A549 (cell line): ENCODE measurements at regions not wholly inside any gene's neighbourhood (a gene's known extent, or its start where the extent isn't known, plus 50 kb on each side); places are given as distances from the start of the nearest gene placed in this dataset.

Experiments used
- ATOH8 ChIP-seq: fragments of 250-450 bp; sonication (Bioruptor Pico); IDR thresholded peaks from 2 replicates; pipeline ENCODE4 v1.5.0; 2020; ENCODE audit warnings: low read depth, mild to moderate bottlenecking, moderate library complexity
- CHD4 ChIP-seq: fragments of 200-600 bp; sonication (generic); IDR thresholded peaks from 2 replicates; pipeline ENCODE4 v1.6.1; 2016; ENCODE audit warnings: antibody characterized with exemption, mild to moderate bottlenecking, borderline replicate concordance
- CTCF ChIP-seq: fragments of >200 bp; sonication (Bioruptor Twin); formaldehyde crosslinking; IDR thresholded peaks from 3 replicates; pipeline ENCODE4 v1.5.1; 2016
- EHF ChIP-seq: fragments of 250-450 bp; sonication (Bioruptor Pico); IDR thresholded peaks from 2 replicates; pipeline ENCODE4 v1.5.0; 2020; ENCODE audit warnings: mild to moderate bottlenecking
- EHMT2 ChIP-seq: fragments of 200-600 bp; sonication (generic); IDR thresholded peaks from 2 replicates; pipeline ENCODE4 v1.6.1; 2016; ENCODE audit warnings: antibody characterized with exemption, low read depth, mild to moderate bottlenecking, moderate library complexity
- EP300 ChIP-seq, 2 experiments: fragments of >200 bp; sonication (Bioruptor Twin); formaldehyde crosslinking; IDR thresholded peaks; 2 replicates in 1 of 2; 3 replicates in 1 of 2; pipeline ENCODE4 v1.6.1; 2016 to 2017
- ESRRA ChIP-seq: fragments of 150-350 bp; IDR thresholded peaks from 2 replicates; pipeline ENCODE4 v1.6.1; 2014; ENCODE audit warnings: mild to moderate bottlenecking, low read length, borderline replicate concordance
- FOSB ChIP-seq: fragments of 250-450 bp; sonication (Bioruptor Pico); IDR thresholded peaks from 2 replicates; pipeline ENCODE4 v1.5.0; 2020; ENCODE audit warnings: mild to moderate bottlenecking, moderate library complexity
- FOSL2 ChIP-seq, 2 experiments: fragments of 450-650 bp in 1 of 2; fragments of >200 bp in 1 of 2; sonication (Bioruptor Twin) in 1 of 2; formaldehyde crosslinking; IDR thresholded peaks; 2 replicates each; pipeline versions ENCODE4 v1.5.0 to v1.6.1; 2016 to 2020; ENCODE audit warnings: mild to moderate bottlenecking in 1 of 2, moderate library complexity in 1 of 2
- GATA3 ChIP-seq: IDR thresholded peaks from 2 replicates; pipeline ENCODE4 v1.6.1; 2012; ENCODE audit warnings: borderline replicate concordance
- HDAC2 ChIP-seq: fragments of 200-600 bp; sonication (generic); IDR thresholded peaks from 2 replicates; pipeline ENCODE4 v1.6.1; 2016
- HMGXB4 ChIP-seq: fragments of 250-450 bp; sonication (Bioruptor Pico); IDR thresholded peaks from 2 replicates; pipeline ENCODE4 v1.5.0; 2021; ENCODE audit warnings: mild to moderate bottlenecking, moderate library complexity, borderline replicate concordance
- HOXB13 ChIP-seq: fragments of 250-450 bp; sonication (Bioruptor Pico); IDR thresholded peaks from 2 replicates; pipeline ENCODE4 v1.5.0; 2020; ENCODE audit warnings: low read depth, mild to moderate bottlenecking, moderate library complexity
- HOXB5 ChIP-seq: fragments of 250-450 bp; sonication (Bioruptor Pico); IDR thresholded peaks from 2 replicates; pipeline ENCODE4 v1.5.0; 2020; ENCODE audit warnings: mild to moderate bottlenecking, moderate library complexity
- JUN ChIP-seq, 2 experiments: fragments of >200 bp; sonication (Bioruptor Twin); formaldehyde crosslinking; IDR thresholded peaks; 2 replicates in 1 of 2; 3 replicates in 1 of 2; pipeline ENCODE4 v1.6.1; 2016 to 2017
- KDM1A ChIP-seq: fragments of 200-600 bp; sonication (generic); IDR thresholded peaks from 2 replicates; pipeline ENCODE4 v1.6.1; 2016; ENCODE audit warnings: low read depth, mild to moderate bottlenecking
- MAX ChIP-seq: IDR thresholded peaks from 2 replicates; pipeline ENCODE4 v1.6.1; 2012
- MYC ChIP-seq: IDR thresholded peaks from 2 replicates; pipeline ENCODE4 v1.6.1; 2012; ENCODE audit warnings: mild to moderate bottlenecking, inconsistent platforms, low read length, improper control_type of control experiment, borderline replicate concordance
- PHF8 ChIP-seq: fragments of 200-600 bp; sonication (generic); IDR thresholded peaks from 2 replicates; pipeline ENCODE4 v1.6.1; 2016; ENCODE audit warnings: low read depth, mild to moderate bottlenecking, antibody characterized with exemption, moderate library complexity, borderline replicate concordance
- RAD21 ChIP-seq, 2 experiments: fragments of >200 bp in 1 of 2; sonication (Bioruptor Twin) in 1 of 2; formaldehyde crosslinking in 1 of 2; IDR thresholded peaks in 1 of 2; conservative IDR thresholded peaks in 1 of 2; 2 replicates in 1 of 2; 3 replicates in 1 of 2; pipeline ENCODE4 v1.6.1; 2012 to 2018; ENCODE audit warnings: inconsistent platforms in 1 of 2
- RARB ChIP-seq: fragments of 250-450 bp; sonication (Bioruptor Pico); IDR thresholded peaks from 2 replicates; pipeline ENCODE4 v1.8.0; 2021; ENCODE audit warnings: mild to moderate bottlenecking, moderate library complexity
- RCOR1 ChIP-seq: fragments of 150-350 bp; IDR thresholded peaks from 2 replicates; pipeline ENCODE4 v1.6.1; 2014; ENCODE audit warnings: antibody characterized with exemption, low read length, low read depth
- REST ChIP-seq: fragments of 200-600 bp; sonication (generic); IDR thresholded peaks from 2 replicates; pipeline ENCODE4 v1.6.1; 2016; ENCODE audit warnings: antibody characterized with exemption, mild to moderate bottlenecking, moderate library complexity
- RNF2 ChIP-seq: fragments of 200-600 bp; sonication (generic); IDR thresholded peaks from 2 replicates; pipeline ENCODE4 v1.6.1; 2016; ENCODE audit warnings: low read depth, mild to moderate bottlenecking, antibody characterized with exemption, moderate library complexity, borderline replicate concordance
- SMC3 ChIP-seq: fragments of >200 bp; sonication (Bioruptor Twin); formaldehyde crosslinking; IDR thresholded peaks from 3 replicates; pipeline ENCODE4 v1.6.1; 2018; ENCODE audit warnings: inconsistent platforms
- SREBF2 ChIP-seq: fragments of 450-650 bp; IDR thresholded peaks from 2 replicates; pipeline ENCODE4 v1.6.1; 2014; ENCODE audit warnings: mild to moderate bottlenecking, moderate library complexity
- TFCP2L1 ChIP-seq: fragments of 250-450 bp; sonication (Bioruptor Pico); IDR thresholded peaks from 2 replicates; pipeline ENCODE4 v1.5.0; 2021; ENCODE audit warnings: mild to moderate bottlenecking
- TP53 ChIP-seq: fragments of 250-450 bp; sonication (Bioruptor Pico); IDR thresholded peaks from 2 replicates; pipeline ENCODE4 v1.5.0; 2021; ENCODE audit warnings: mild to moderate bottlenecking, moderate library complexity
- USF2 ChIP-seq: fragments of 450-650 bp; IDR thresholded peaks from 2 replicates; pipeline ENCODE4 v1.6.1; 2014; ENCODE audit warnings: antibody characterized with exemption
- ZC3H11A ChIP-seq: fragments of 450-650 bp; IDR thresholded peaks from 2 replicates; pipeline ENCODE4 v1.6.1; 2014; ENCODE audit warnings: antibody characterized with exemption, mild to moderate bottlenecking
- ZSCAN20 ChIP-seq: fragments of 250-450 bp; sonication (Bioruptor Pico); IDR thresholded peaks from 2 replicates; pipeline ENCODE4 v1.8.0; 2022; ENCODE audit warnings: mild to moderate bottlenecking, moderate library complexity

- TF ChIP-seq HMGXB4 (CRISPR knock-in tag) (no peak), CHD4 (peak; percentile 77; the same call in 1 of the 2 replicates), EHF (CRISPR knock-in tag) (no peak), TP53 (no peak), ZC3H11A (no peak), REST (no peak), CTCF (no peak), RNF2 (no peak), SREBF2 (no peak), ZSCAN20 (CRISPR knock-in tag) (no peak), KDM1A (no peak), FOSL2 (IDR thresholded peaks at IDR 0.05) (peak; percentile 78; the same call in 1 of the 2 replicates), FOSL2 (CRISPR knock-in tag; IDR thresholded peaks at IDR 0.05) (peak; percentile 96), JUN (IDR thresholded peaks at IDR 0.05) (peak in 1 of 2 experiments; percentile 73; a peak in 2 of 5 replicates), HDAC2 (no peak), ESRRA (no peak), FOSB (CRISPR knock-in tag) (no peak), SMC3 (peak; percentile 42), RAD21 (conservative IDR thresholded peaks at IDR 0.05 in 1 of 2, IDR thresholded peaks at IDR 0.05 in 1 of 2) (peak in 1 of 2 experiments; percentile 32; a peak in 3 of 5 replicates), HOXB13 (CRISPR knock-in tag) (no peak), PHF8 (no peak), TFCP2L1 (CRISPR knock-in tag) (no peak), EHMT2 (no peak), HOXB5 (CRISPR knock-in tag) (0 out of 2 replicates have a peak, but pooled peaks have one; percentile 54), EP300 (IDR thresholded peaks at IDR 0.05) (peak; percentile 56 to 70; a peak in 2 of 5 replicates), GATA3 (peak; percentile 94), ATOH8 (no peak), RCOR1 (no peak), MAX (peak; percentile 77; the same call in 1 of the 2 replicates), RARB (no peak), USF2 (no peak), MYC (no peak)
These were observed 190.4 kb downstream of the SKIDA1 start (continued) for GRCh38 chr10:21334891-21335696.
